NCI-H146 treated with DMSO at 0.1 percent for 48 hours (cell line): ENCODE measurements at regions not wholly inside any gene's neighbourhood (a gene's known extent, or its start where the extent isn't known, plus 50 kb on each side); places are given as distances from the start of the nearest gene placed in this dataset.

Experiments used
- DNase-seq: peaks from one replicate; lab custom pipeline; 2025; ENCODE audit not compliant: unreplicated experiment; lab: John Stamatoyannopoulos, UW

DNA sequence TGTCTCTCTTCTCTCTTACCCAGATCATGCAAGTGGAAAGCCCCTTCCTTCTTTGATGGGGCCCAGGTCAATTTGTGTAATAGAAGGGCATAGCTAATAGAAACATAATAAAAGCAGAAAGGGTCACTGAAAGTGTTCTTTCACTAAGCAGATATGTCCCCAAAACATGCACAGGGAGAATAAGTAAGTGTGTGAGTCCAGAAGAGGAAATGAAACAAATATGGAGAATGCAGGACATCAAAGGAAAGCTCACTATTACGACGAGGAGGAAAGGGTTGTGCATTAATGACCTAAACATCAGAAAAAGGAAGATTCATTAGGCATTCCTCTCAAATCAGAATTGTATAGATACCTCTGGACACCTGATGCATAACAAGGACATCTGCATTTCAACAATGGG lies 81.4 kb upstream of the SMYD2 start:
- no peak for DNase-seq

- no peak for DNase-seq
Observed at GRCh38 chr1:214202992-214203391, 78.0 kb upstream of the SMYD2 start.

- peak; percentile 86 for DNase-seq
Observed at GRCh38 chr1:214205053-214205452, 75.9 kb upstream of the SMYD2 start.

- no peak for DNase-seq
Observed at GRCh38 chr1:214208460-214208859, 72.5 kb upstream of the SMYD2 start.

- no peak for DNase-seq
Observed at GRCh38 chr1:214209260-214209808, 71.6 kb upstream of the SMYD2 start.

DNA sequence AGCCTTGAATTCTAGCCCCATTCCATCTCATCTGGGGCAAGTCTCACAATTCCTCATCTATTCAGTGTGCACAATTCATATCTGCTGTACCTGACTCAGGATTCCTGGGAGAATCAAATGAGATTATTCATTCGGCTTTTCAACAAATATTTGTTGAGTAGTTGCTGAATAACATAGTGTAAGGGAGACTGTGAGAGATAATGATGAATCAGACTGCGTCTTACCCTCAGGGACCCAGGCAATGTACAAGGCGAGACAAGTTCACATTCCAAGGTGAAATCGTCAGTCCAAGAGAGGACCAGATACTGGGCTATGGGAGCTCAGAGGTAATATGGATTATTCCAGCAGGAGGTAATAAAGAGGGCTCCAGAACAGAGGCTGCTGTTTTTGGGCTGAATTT lies 67.8 kb upstream of the SMYD2 start:
- no peak for DNase-seq

DNA sequence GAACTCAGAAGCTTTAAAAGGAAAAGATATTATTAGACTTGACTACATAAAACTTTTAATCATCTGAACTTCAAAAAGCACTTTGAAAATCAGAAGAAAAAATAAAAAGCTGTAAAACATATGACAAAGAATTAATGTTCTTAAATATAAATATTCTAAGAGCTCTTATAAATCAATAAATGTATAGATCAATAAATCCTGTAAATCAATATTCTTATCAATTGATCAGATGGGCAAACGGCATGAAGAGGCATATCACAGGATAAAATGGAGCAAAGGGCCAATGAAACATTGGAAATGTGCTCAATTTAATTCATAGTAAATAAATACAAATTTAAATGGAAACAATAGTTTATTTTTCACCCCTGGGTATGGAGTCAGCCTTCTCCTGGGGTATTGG lies 66.1 kb upstream of the SMYD2 start:
- no peak for DNase-seq

DNA sequence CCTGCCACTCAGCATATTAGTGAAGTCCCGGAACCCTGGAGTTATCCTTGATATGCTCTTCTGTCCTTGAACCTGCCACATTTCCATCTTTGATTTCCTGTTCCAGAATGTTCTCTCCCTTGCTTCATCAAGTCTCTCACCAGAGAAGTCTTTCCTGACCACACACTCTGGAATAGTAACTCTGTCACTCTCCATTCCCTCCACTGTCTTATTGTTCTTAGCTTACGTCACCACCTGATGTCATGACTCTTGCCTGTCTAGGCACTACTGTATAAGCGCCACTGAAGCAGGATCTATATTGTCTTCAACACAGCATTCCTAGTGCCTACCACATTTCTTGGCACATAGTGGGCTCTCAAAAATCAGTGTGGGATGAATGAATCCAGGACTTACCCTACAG lies 65.4 kb upstream of the SMYD2 start:
- DNase-seq = no peak

DNA sequence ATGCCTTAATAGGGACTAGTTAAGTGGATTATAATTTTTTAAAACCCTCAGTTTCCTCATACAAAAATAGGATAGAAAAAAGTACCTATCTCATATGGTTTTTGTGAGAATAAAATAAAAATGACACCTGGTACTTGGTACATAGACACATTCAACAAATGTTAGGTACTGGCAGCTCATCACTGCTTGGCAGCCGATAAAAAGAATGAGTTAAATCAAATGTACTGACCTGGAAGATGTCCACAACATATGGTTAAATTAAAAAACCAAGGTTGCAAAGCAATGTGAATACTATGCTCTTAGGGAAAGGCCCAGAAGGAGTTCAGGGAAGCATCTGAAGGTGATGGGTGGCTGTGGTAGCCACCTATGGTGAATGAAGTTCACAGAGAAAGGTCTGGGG lies 64.9 kb upstream of the SMYD2 start:
- no peak for DNase-seq

DNA sequence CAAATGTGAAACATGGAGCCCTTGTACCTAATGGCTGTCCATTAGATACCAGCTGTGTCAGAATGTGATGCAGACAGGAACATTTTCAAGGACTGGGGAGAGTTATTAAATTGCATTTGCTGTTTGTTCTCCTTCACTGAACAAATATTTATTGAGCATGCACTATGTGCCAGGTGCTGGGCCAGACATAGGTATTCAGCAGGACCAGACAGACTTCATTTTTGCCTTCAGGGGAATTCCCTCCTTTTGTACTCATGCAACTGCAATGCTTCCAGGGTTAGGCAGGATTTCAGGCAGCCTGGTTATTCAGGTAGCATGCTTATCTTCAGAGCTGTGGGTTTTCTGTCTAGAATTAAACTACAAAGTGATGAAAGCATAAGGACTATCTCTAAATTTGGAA lies 64.2 kb upstream of the SMYD2 start:
- peak; percentile 64 for DNase-seq

DNA sequence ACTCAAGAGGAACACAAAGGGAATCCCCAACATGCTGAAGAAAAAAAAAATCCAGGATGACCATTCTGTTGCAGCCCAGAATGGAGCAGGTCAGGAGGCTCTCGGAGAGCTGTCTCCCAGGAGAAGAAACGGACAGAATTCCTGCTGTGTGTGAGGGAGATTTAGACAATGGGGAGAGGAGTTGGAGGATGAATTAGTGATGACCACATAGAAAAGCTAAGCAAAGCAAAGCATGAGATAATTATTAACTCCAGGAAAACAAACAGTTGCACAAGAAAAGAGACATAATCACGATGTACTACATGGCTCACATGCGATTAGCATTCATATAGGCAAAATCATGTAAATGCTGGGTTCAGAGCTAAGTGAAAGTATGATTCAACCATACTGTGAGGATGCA lies 61.1 kb upstream of the SMYD2 start:
- DNase-seq = peak; percentile 55

DNA sequence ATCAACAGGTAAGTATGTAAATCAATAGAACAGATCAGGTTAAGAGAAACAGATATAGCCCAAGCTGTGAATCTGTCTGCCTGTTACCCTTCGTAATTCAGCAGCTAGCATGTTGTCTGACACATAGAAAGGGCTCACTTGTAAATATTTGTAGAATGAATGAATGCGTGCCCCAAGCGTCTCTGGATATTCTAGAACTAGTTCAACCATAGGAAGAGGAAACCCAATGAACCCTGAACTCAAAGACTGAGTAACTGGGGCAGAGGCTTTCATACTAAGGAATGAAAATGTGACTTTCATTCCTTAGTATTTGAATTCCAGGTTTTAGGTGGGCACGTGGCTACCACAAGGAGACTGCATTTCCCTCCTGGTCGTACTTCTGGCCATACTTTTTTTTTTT lies 60.1 kb upstream of the SMYD2 start:
- DNase-seq = no peak

GRCh38 chr1:214224611-214225354 lies 56.2 kb upstream of the SMYD2 start:
- peak; percentile 16 for DNase-seq

GRCh38 chr1:214228976-214229375 lies 52.0 kb upstream of the SMYD2 start:
- no peak for DNase-seq

- DNase-seq = no peak
Observed at GRCh38 chr1:214229736-214230135, 51.2 kb upstream of the SMYD2 start.
